ENCODE measurements at regions not wholly inside any gene's neighbourhood (a gene's known extent, or its start where the extent isn't known, plus 50 kb on each side); places are given as distances from the start of the nearest gene placed in this dataset.

DNA sequence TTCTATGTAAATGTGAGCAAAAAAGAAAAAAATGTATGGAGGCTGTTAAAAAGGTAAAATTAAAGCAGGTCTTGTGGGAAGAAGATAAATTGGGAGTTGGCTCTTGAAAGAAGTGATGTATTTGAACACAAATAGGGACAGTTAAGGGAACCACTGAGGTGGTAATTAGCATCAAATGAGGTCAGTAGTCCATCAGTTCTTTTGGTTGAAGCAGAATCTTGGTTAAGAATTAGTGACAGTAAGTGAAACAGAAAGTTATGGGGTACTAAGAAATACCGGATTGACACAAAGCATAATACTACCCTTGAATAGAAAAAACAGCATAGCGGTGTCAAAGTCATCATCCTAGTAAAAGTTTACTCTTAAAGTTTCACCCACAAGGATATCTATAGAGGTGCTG, 352.6 kb upstream of the VRK2 start:
- H4K20me1 ChIP-seq (replicated peaks; ENCODE audit: control insufficient read depth, extremely low read depth, insufficient read depth, low read length), result no peaks in the 10 kb centered on the region
- no peaks in the 10 kb centered on the region for H3K36me3 ChIP-seq (ENCODE audit: control insufficient read depth in 2 of 2, extremely low read depth in 1 of 2, insufficient read depth in 2 of 2, low read length in 2 of 2)
- no peaks in the 10 kb centered on the region for H3K9me3 ChIP-seq (replicated peaks; ENCODE audit: control insufficient read depth, insufficient read depth, low read length)
- BruUV-seq (replicated peaks), result no TSS peak
- H3K4me1 ChIP-seq (ENCODE audit: control insufficient read depth, extremely low read depth, insufficient read depth, low read length), result no peaks in the 10 kb centered on the region
- ChIA-PET CTCF (no interaction called here), POLR2A (no interaction called here)
- no peaks in the 10 kb centered on the region for H3K27me3 ChIP-seq (ENCODE audit: control insufficient read depth in 2 of 2, insufficient read depth in 2 of 2, low read length in 2 of 2)
- H3K9ac ChIP-seq (replicated peaks; ENCODE audit: extremely low read depth, insufficient read depth, low read length), result no peak overlapping the region
- no peak for DNase-seq (ENCODE audit: low read depth, low spot score)
- no peak overlapping the region for H3K27ac ChIP-seq (ENCODE audit: insufficient read depth, low read depth, low read length)
- intact Hi-C loops (cut with micrococcal nuclease) (no loop called here), dilution Hi-C loops (cut with MboI; ENCODE audit: extremely low pct_ligation_motif_present, low sequenced_read_pairs) (no loop called here)
- H3K4me3 ChIP-seq (replicated peaks in 1 of 3; ENCODE audit: insufficient read depth in 1 of 3, low read depth in 1 of 3, low read length in 3 of 3), result no peak overlapping the region
- H3K79me2 ChIP-seq (ENCODE audit: control insufficient read depth, insufficient read depth, low read length), result no peaks in the 10 kb centered on the region
- no peak for FAIRE-seq
- H2AFZ ChIP-seq (ENCODE audit: low read depth, low read length), result no peak overlapping the region
- H3K9me1 ChIP-seq (replicated peaks; ENCODE audit: control insufficient read depth, extremely low read depth, insufficient read depth, low read length), result no peaks in the 10 kb centered on the region
- H3K4me2 ChIP-seq (ENCODE audit: insufficient read depth, low read length), result no peak overlapping the region
- TF ChIP-seq GATA2 (IDR thresholded peaks at IDR 0.05; ENCODE audit: insufficient read depth, insufficient read length, low read depth, low read length), result no peak
- no peak for TF ChIP-seq MYC (IDR thresholded peaks at IDR 0.05; ENCODE audit: low read depth, low read length)
- TF ChIP-seq POLR2A (IDR thresholded peaks at IDR 0.05; ENCODE audit: low read depth, low read length), result no peak
- TF ChIP-seq, protein P1, sequence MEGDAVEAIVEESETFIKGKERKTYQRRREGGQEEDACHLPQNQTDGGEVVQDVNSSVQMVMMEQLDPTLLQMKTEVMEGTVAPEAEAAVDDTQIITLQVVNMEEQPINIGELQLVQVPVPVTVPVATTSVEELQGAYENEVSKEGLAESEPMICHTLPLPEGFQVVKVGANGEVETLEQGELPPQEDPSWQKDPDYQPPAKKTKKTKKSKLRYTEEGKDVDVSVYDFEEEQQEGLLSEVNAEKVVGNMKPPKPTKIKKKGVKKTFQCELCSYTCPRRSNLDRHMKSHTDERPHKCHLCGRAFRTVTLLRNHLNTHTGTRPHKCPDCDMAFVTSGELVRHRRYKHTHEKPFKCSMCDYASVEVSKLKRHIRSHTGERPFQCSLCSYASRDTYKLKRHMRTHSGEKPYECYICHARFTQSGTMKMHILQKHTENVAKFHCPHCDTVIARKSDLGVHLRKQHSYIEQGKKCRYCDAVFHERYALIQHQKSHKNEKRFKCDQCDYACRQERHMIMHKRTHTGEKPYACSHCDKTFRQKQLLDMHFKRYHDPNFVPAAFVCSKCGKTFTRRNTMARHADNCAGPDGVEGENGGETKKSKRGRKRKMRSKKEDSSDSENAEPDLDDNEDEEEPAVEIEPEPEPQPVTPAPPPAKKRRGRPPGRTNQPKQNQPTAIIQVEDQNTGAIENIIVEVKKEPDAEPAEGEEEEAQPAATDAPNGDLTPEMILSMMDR (IDR thresholded peaks at IDR 0.05; ENCODE audit: extremely low read depth in 1 of 2, insufficient read depth in 1 of 2, low read depth in 1 of 2, low read length in 2 of 2), result no peak
- no peak for TF ChIP-seq EZH2 (IDR thresholded peaks at IDR 0.05; ENCODE audit: borderline replicate concordance, low read depth, low read length, severe bottlenecking)
- no peak for TF ChIP-seq FOS (IDR thresholded peaks at IDR 0.05; ENCODE audit: borderline replicate concordance, insufficient read depth, low read length)
- TF ChIP-seq, protein P2, sequence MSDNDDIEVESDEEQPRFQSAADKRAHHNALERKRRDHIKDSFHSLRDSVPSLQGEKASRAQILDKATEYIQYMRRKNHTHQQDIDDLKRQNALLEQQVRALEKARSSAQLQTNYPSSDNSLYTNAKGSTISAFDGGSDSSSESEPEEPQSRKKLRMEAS (IDR thresholded peaks at IDR 0.05; ENCODE audit: insufficient read depth, insufficient read length), result no peak
- TF ChIP-seq JUN (IDR thresholded peaks at IDR 0.05; ENCODE audit: borderline replicate concordance, insufficient read depth, insufficient read length, low read depth), result no peak

Data from endothelial cell of umbilical vein (primary cell).